Upper lobe of left lung (tissue), 4 donors: ENCODE measurements at regions not wholly inside any gene's neighbourhood (a gene's known extent, or its start where the extent isn't known, plus 50 kb on each side); places are given as distances from the start of the nearest gene placed in this dataset.

Experiments used
- CTCF ChIP-seq, 6 experiments: fragments of 450-650 bp in 4 of 6; fragments of 200-600 bp in 2 of 6; sonication (generic) in 2 of 6; IDR thresholded peaks; one replicate each; pipeline ENCODE4 v1.5.1; 2016 to 2019; ENCODE audit warnings: antibody characterized with exemption in 6 of 6
- EP300 ChIP-seq, 4 donors: sonication (generic); formaldehyde crosslinking; IDR thresholded peaks; one replicate each; pipeline ENCODE4 v1.5.1; 2017; ENCODE audit warnings: antibody characterized with exemption in 4 of 4, control low read depth in 2 of 4
- POLR2A ChIP-seq, 4 donors: fragments of 450-650 bp; IDR thresholded peaks; one replicate each; pipeline ENCODE4 v1.5.1; 2016 to 2017; ENCODE audit warnings: antibody characterized with exemption in 4 of 4, mild to moderate bottlenecking in 2 of 4
- POLR2AphosphoS5 ChIP-seq, 2 donors: sonication (generic); formaldehyde crosslinking; IDR thresholded peaks; one replicate each; pipeline ENCODE4 v1.5.1; 2017; ENCODE audit warnings: antibody characterized with exemption in 2 of 2

DNA sequence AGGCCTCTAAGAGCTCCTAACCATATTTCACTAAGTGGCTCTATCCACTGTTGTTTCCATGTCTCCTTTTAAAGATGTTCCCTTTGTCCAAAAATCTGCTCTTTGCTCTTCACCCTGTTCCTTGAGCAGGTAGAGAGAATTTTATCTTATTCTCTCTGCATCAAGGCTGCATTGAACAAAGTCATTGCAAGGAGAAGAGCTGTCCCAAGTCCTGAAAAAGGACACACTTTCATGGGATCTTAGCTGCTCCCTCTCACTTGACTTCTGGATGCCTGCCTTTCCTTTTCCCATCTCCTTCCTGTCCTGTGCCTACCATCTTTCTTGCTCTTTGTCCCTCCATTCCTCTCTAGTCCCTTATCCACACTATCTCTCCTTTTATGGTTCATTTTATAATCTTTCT is 235.2 kb upstream of the THSD7B start:
- TF ChIP-seq POLR2A (IDR thresholded peaks at IDR 0.05) (no peak), CTCF (IDR thresholded peaks at IDR 0.05) (no peak), EP300 (IDR thresholded peaks at IDR 0.05) (no peak), POLR2AphosphoS5 (IDR thresholded peaks at IDR 0.05) (no peak)
